ENCODE measurements at regions not wholly inside any gene's neighbourhood (a gene's known extent, or its start where the extent isn't known, plus 50 kb on each side); places are given as distances from the start of the nearest gene placed in this dataset.

DNA sequence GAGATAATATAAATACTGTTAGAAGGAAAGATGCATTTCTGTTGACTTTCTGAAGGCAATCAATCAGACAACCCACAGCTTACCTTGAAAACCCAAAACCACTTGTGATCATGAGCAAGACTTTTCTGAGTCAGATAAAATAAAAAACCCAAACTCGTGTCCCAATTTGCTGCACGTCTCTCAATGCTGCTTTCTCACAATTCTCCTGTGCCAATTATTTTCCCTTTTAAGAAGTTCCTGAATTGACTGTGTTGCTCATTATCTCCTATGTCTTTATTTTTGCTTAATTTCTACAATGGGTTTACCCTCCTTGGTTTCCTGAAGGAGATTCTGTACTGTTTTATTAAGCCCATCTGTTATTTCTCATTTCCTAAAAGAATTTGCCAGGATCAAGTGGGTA lies 1891.9 kb upstream of the PCDH10 start:
- Mint-ChIP-seq H3K9me3 (ENCODE audit: low read depth) (no peaks in the 10 kb centered on the region), H3K27me3 (ENCODE audit: low read depth) (no peaks in the 10 kb centered on the region), H3K4me1 (ENCODE audit: low read depth) (no peaks in the 10 kb centered on the region), H3K27ac (ENCODE audit: unreplicated experiment) (no peak overlapping the region), H3K36me3 (ENCODE audit: low read depth) (no peaks in the 10 kb centered on the region), H3K4me3 (ENCODE audit: unreplicated experiment) (no peak overlapping the region)
- TF ChIP-seq, protein P1, sequence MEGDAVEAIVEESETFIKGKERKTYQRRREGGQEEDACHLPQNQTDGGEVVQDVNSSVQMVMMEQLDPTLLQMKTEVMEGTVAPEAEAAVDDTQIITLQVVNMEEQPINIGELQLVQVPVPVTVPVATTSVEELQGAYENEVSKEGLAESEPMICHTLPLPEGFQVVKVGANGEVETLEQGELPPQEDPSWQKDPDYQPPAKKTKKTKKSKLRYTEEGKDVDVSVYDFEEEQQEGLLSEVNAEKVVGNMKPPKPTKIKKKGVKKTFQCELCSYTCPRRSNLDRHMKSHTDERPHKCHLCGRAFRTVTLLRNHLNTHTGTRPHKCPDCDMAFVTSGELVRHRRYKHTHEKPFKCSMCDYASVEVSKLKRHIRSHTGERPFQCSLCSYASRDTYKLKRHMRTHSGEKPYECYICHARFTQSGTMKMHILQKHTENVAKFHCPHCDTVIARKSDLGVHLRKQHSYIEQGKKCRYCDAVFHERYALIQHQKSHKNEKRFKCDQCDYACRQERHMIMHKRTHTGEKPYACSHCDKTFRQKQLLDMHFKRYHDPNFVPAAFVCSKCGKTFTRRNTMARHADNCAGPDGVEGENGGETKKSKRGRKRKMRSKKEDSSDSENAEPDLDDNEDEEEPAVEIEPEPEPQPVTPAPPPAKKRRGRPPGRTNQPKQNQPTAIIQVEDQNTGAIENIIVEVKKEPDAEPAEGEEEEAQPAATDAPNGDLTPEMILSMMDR (IDR thresholded peaks at IDR 0.05): no peak
- DNase-seq (ENCODE audit: low spot score): no peak

DNA sequence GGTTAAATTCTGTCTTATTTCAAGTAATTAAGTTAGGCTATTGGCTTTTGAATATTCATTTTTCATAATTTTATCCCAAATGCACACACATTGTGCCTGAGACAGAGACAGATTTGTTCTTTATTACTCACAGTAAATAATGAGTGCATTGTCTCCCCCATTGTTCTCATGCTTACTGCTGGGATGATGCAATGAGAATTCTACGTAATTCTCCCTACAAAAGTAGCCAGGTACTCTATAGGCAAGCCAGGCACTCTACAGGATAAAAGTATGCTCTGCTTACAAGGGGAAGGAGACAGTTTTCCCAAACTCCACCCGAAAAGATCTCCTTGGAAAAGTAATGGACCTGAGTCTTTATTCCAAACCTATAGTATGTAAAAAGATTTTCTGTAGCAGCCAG lies 1890.7 kb upstream of the PCDH10 start:
- no peaks in the 10 kb centered on the region for H3K9me3 Mint-ChIP-seq (ENCODE audit: low read depth)
- TF ChIP-seq, protein P1 (IDR thresholded peaks at IDR 0.05): no peak
- DNase-seq (ENCODE audit: low spot score): no peak
- H3K27me3 Mint-ChIP-seq (ENCODE audit: low read depth): no peaks in the 10 kb centered on the region
- no peak overlapping the region for H3K27ac Mint-ChIP-seq (ENCODE audit: unreplicated experiment)
- no peak overlapping the region for H3K4me3 Mint-ChIP-seq (ENCODE audit: unreplicated experiment)
- no peaks in the 10 kb centered on the region for H3K36me3 Mint-ChIP-seq (ENCODE audit: low read depth)
- no peaks in the 10 kb centered on the region for H3K4me1 Mint-ChIP-seq (ENCODE audit: low read depth)

- Mint-ChIP-seq H3K27ac (ENCODE audit: unreplicated experiment) (no peak overlapping the region), H3K36me3 (ENCODE audit: low read depth) (no peaks in the 10 kb centered on the region), H3K27me3 (ENCODE audit: low read depth) (no peaks in the 10 kb centered on the region), H3K4me3 (ENCODE audit: unreplicated experiment) (no peak overlapping the region), H3K9me3 (ENCODE audit: low read depth) (peaks cover 31% of the 10 kb centered on the region), H3K4me1 (ENCODE audit: low read depth) (peaks cover 7% of the 10 kb centered on the region)
- no peak for DNase-seq (ENCODE audit: low spot score)
- TF ChIP-seq, protein P1 (IDR thresholded peaks at IDR 0.05): no peak
These were observed 1860.7 kb upstream of the PCDH10 start for GRCh38 chr4:131288441-131288840.

DNA sequence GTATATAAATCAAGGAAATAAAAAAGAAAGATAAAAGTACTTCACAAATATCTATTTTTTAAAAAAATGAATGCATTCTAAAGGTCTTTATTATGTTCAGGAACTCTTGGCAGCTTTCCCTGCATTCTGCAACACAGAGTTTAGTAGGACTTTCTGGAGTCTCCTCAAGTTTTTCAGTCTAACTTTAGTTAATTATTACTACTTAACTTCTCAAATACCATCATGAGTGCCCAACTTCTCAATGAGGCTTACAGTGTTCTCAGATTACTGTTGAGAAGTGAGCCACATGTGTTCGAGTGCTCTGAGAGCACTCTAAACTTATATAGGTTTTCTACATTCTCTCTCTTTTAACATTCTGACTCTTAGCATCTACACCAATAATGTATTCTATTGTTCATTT lies 1852.9 kb upstream of the PCDH10 start:
- H3K4me1 Mint-ChIP-seq (ENCODE audit: low read depth): peaks cover 7% of the 10 kb centered on the region
- TF ChIP-seq, protein P1 (IDR thresholded peaks at IDR 0.05): no peak
- DNase-seq (ENCODE audit: low spot score): no peak

GRCh38 chr4:131302108-131302507 lies 1847.0 kb upstream of the PCDH10 start:
- Mint-ChIP-seq H3K36me3 (ENCODE audit: low read depth) (no peaks in the 10 kb centered on the region), H3K4me1 (ENCODE audit: low read depth) (no peaks in the 10 kb centered on the region), H3K4me3 (ENCODE audit: unreplicated experiment) (no peak overlapping the region), H3K27me3 (ENCODE audit: low read depth) (peaks cover 4% of the 10 kb centered on the region), H3K27ac (ENCODE audit: unreplicated experiment) (no peak overlapping the region), H3K9me3 (ENCODE audit: low read depth) (peaks cover 14% of the 10 kb centered on the region)
- DNase-seq (ENCODE audit: low spot score): no peak
- TF ChIP-seq, protein P1 (IDR thresholded peaks at IDR 0.05): no peak

More for the DNA sequence above, 1852.9 kb upstream of the PCDH10 start:
- no peaks in the 10 kb centered on the region for H3K27me3 Mint-ChIP-seq (ENCODE audit: low read depth)
- H3K36me3 Mint-ChIP-seq (ENCODE audit: low read depth): no peaks in the 10 kb centered on the region
- H3K4me3 Mint-ChIP-seq (ENCODE audit: unreplicated experiment): no peak overlapping the region
- peaks cover 1% of the 10 kb centered on the region for H3K9me3 Mint-ChIP-seq (ENCODE audit: low read depth)
- no peak overlapping the region for H3K27ac Mint-ChIP-seq (ENCODE audit: unreplicated experiment)

Data from chondrocyte (in vitro differentiated cells).